SK-N-MC (cell line): ENCODE measurements at regions not wholly inside any gene's neighbourhood (a gene's known extent, or its start where the extent isn't known, plus 50 kb on each side); places are given as distances from the start of the nearest gene placed in this dataset.

Experiments used
- DNase-seq: peaks from one replicate; pipeline ENCODE4 v3.0.0-alpha.2; 2011; ENCODE audit warnings: low read depth, low spot score
- H3K27ac ChIP-seq: fragments of 200-600 bp; sonication (generic); 2 replicates; pipeline ENCODE4 v1.5.1; 2016; ENCODE audit warnings: mixed run types
- H3K36me3 ChIP-seq: fragments of 200-600 bp; sonication (generic); 2 replicates; pipeline ENCODE4 v1.6.1; 2017; ENCODE audit warnings: antibody characterized with exemption, low read length, mixed read lengths; ENCODE audit not compliant: insufficient read depth
- H3K4me3 ChIP-seq: fragments of 200-600 bp; sonication (generic); 2 replicates; pipeline ENCODE4 v1.5.1; 2016
- H3K9ac ChIP-seq: fragments of 200-600 bp; sonication (generic); 2 replicates; pipeline ENCODE4 v1.8.0; 2017; ENCODE audit warnings: mixed run types, mixed read lengths; ENCODE audit not compliant: insufficient read length
- H3K9me3 ChIP-seq: fragments of 200-600 bp; sonication (generic); 2 replicates; pipeline ENCODE4 v1.6.1; 2017; ENCODE audit warnings: low read depth, mild to moderate bottlenecking, antibody characterized with exemption, low read length, moderate library complexity, mixed read lengths
- EZH2 ChIP-seq: fragments of 200-600 bp; sonication (generic); IDR thresholded peaks from one replicate; pipeline ENCODE4 v1.6.1; 2017; ENCODE audit warnings: antibody characterized with exemption
- FOXP2 ChIP-seq: optimal IDR thresholded peaks from 2 replicates; pipeline ENCODE3; 2011; ENCODE audit warnings: mild to moderate bottlenecking, moderate library complexity; ENCODE audit not compliant: insufficient read depth; ENCODE audit errors: extremely low read length, control extremely low read depth
- POLR2AphosphoS5 ChIP-seq: IDR thresholded peaks from 2 replicates; pipeline ENCODE4 v1.6.1; 2012; ENCODE audit warnings: mild to moderate bottlenecking, low read depth, low read length, borderline replicate concordance

DNA sequence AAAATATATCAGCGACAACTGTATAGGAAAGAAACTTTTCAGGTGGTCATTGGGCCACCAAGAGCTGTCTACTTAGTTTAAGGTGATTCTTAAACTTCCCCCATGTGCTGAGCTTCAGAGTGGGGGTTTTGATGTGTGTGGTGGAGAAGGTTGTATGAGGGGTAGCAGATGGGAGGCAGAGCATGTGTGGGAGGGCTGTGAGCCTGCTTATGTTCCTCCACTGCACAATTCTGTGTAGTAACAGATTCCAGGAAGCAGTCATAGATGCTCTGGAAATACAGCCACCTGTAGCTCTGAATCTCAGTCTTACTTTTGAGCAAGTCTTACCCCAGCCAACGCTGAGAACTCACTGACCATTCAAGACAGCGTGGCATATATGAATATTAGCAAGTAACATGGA lies 95.3 kb upstream of the SPATA13 start:
- no peak for DNase-seq
- no peak overlapping the region for H3K27ac ChIP-seq
- TF ChIP-seq POLR2AphosphoS5 (no peak), EZH2 (no peak)
- H3K4me3 ChIP-seq = no peak overlapping the region
- no peaks in the 10 kb centered on the region for H3K36me3 ChIP-seq
- no peak overlapping the region for H3K9ac ChIP-seq
- H3K9me3 ChIP-seq = no peaks in the 10 kb centered on the region

DNA sequence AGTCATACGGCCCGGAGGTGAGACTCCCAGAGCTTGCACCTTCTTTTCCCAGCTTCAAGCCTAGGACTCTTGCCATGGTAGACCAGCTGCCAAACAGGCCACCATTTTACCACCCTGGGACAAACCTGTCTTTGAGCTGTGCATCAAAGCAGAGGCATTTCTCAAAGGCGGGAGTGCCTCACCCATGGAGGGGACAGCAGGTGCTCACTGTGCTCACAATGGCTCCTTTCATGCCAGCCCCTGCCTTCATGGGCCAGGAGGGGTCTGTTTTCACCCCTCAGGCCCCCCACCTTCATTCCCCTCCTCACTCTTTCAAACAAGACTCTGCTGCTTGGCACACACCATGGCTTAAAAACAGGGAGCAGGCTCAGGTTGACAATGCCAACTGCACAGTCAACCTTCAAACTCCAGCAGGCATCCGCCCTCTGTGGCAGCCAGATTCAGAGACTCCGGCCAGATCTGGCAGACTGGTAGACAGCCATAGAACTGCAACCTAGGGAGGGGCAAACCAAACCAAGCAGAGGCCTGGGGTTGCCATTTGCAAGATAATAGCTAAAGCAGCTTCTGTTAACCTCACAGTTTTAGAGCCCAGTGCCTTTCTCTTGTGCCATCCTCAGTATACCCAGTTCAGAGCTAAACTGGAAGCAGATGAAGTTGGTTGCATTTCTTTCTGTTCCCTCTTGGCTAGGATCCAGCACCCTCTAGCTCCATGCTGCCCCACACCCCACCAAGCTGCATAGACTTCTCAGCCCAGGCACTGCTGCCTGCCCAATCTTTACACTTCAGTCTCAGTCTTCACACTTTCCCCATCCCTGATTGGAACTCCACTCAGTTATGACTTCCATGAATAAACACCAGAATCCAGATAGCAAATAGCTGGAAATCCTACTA lies 93.9 kb upstream of the SPATA13 start:
- Histone ChIP-seq H3K4me3 (no peak overlapping the region), H3K9me3 (no peaks in the 10 kb centered on the region), H3K27ac (no peak overlapping the region), H3K9ac (no peak overlapping the region), H3K36me3 (no peaks in the 10 kb centered on the region)
- TF ChIP-seq EZH2 (no peak), FOXP2 (no peak), POLR2AphosphoS5 (no peak)
- no peak for DNase-seq

DNA sequence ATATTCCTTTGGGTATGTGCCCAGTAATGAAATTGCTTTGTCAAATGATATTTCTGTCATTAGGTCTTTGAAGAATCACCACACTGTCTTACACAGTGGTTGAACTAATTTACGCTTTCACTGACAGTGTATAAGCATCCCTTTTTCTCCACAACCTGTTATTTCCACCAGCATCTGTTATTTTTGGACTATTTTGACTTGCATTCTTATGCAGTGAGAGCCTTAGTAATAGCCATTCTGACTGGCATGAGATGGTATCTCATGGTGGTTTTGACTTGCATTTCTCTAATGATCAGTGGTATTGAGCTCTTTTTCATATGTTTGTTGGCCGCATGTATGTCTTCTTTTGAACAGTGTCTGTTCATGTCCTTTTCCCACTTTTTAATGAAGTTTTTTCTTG lies 92.0 kb upstream of the SPATA13 start:
- no peak overlapping the region for H3K9ac ChIP-seq
- H3K36me3 ChIP-seq = no peaks in the 10 kb centered on the region
- TF ChIP-seq POLR2AphosphoS5 = no peak
- no peak for TF ChIP-seq EZH2
- TF ChIP-seq FOXP2 = no peak
- H3K27ac ChIP-seq = no peak overlapping the region
- no peak for DNase-seq
- no peaks in the 10 kb centered on the region for H3K9me3 ChIP-seq
- no peak overlapping the region for H3K4me3 ChIP-seq

DNA sequence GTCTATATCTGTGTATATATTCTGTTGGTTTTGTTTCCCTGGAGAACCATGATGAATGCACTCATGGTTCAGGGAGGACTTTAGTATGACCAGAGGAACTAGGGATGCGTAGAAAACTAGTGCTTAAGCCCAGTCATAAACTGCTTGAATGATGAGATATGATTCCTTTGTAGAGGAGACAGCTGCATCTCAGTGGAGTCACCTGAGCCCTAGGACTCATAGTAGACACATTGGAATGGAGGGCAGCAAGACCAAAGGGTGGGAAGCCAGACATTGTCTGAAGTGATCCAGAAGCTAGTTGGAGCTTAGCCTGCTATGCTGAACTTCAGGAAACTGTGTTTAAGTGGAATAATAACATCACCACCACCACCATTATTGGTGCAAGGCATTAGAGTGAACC lies 89.5 kb upstream of the SPATA13 start:
- Histone ChIP-seq H3K27ac (peak overlapping the region; percentile 82), H3K9ac (no peak overlapping the region), H3K9me3 (no peaks in the 10 kb centered on the region), H3K36me3 (no peaks in the 10 kb centered on the region), H3K4me3 (no peak overlapping the region; the same call in 1 of the 2 replicates)
- DNase-seq = no peak
- TF ChIP-seq EZH2 = no peak
- no peak for TF ChIP-seq POLR2AphosphoS5
- no peak for TF ChIP-seq FOXP2

DNA sequence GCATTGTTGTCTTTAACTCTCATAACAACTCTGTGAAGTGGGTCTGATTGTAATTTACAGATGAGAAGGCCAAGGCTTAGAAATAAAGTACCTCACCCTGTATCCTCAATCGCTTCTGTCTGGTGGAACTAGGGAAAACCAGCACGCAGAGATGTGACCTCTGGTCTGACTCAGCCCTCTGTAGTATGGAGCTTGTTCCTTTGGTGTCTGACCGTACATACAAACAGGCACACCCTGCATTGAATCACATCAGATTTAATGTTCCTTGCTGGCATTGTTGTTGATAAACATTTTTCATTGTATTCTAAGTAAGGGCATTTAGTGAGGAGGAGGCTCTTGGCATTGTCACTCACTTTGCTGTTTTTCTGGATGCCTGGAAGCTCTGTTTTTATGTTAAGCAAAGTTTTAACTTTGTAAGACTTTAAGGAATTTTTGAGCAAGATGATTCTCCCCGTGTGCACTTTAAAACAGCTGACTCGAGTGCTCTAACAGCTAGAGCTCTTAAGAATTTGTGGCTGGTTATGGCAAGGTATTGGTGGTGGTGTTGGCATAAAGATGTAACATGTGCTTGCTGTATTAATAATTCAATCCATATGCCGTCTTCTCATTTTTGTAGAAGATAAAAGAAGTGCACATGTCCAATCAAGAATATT lies 89.0 kb upstream of the SPATA13 start:
- H3K9ac ChIP-seq = no peak overlapping the region
- H3K4me3 ChIP-seq = peak overlapping the region; percentile 41
- peak; percentile 30 for DNase-seq
- H3K36me3 ChIP-seq = no peaks in the 10 kb centered on the region
- peak overlapping the region; percentile 82 for H3K27ac ChIP-seq
- H3K9me3 ChIP-seq = no peaks in the 10 kb centered on the region
- TF ChIP-seq EZH2 (no peak), FOXP2 (no peak), POLR2AphosphoS5 (no peak)

DNA sequence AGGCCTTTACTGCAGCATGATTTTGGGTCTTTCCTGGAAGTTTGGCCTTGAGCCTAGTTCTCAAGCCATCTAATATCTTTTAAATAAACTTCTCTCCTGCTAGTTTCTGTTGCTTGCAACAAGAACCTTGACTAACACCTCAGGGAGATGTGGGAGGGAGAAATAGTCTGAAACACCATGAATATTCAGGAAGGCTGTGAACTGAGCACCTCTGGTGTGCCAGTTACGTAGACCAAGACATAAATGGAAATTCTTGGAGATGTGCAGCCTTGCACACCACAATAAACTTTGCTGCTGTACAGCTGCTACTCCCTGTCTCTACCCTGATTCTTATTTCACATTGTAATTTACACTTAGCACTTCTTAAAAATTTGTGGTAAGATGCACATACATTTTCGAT lies 86.9 kb upstream of the SPATA13 start:
- Histone ChIP-seq H3K4me3 (no peak overlapping the region), H3K27ac (no peak overlapping the region), H3K9me3 (no peaks in the 10 kb centered on the region), H3K9ac (no peak overlapping the region), H3K36me3 (no peaks in the 10 kb centered on the region)
- no peak for DNase-seq
- TF ChIP-seq POLR2AphosphoS5 (no peak), FOXP2 (no peak), EZH2 (no peak)

DNA sequence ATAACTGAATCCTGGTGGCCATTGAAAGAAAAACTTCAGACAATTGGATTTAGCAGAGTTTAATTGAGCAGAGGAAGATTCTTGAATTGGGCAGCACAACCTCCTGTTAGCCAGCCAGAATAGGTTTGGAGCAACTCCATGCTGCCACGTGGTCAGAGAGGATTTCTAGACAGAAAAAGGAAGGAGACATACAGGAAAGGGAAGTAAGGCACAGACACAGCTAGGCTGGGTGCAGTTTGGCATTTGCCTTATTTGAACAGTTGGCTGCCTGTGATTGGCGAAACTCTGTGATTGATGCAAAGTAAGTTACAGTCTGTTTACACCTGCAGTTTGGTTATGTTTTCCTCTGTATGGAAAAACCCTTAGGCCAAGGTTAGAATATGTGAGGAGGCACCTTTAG lies 85.8 kb upstream of the SPATA13 start:
- Histone ChIP-seq H3K9ac (no peak overlapping the region), H3K27ac (no peak overlapping the region), H3K9me3 (no peaks in the 10 kb centered on the region), H3K36me3 (no peaks in the 10 kb centered on the region), H3K4me3 (no peak overlapping the region)
- no peak for TF ChIP-seq FOXP2
- TF ChIP-seq POLR2AphosphoS5 = no peak
- TF ChIP-seq EZH2 = no peak
- no peak for DNase-seq

DNA sequence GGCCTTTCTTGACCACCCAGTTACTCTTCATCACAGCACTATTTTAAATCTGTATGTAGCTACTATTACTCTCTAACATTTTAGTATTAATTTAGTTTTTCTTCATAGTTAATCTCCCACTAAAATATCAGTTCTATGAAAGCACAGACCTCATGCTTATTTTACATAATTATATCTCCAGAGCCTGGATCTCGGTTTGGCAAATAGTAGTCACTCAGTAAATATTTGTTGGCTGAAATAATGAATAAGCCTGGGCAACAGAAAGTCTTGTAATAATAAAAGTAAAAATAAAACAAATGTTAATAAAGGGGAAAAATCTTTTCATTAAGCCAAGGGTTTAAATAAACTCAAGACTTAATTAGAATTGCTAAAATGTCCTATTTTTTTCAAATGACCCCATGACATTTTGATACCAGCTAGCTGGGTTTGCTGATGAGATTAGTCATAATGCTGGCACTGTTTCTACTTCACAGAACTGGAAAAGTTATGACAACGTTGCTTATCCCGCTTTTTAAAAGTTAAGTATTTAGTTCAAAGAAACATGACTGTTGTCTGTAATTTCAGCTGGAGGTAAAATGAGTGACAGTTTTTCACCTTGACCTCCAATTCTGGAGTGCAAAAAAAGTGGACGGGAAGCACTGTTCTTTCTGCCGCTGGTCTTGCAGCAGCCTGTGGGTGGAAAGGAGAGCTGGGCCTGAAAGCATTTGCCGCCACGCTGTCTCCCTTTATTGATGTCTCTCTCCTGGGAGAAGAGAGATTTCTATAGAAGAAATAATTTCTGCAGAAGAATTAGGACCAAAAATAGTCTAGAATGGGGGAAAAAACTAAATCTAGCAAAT lies 85.2 kb upstream of the SPATA13 start:
- Histone ChIP-seq H3K27ac (no peak overlapping the region), H3K36me3 (no peaks in the 10 kb centered on the region), H3K9ac (no peak overlapping the region), H3K4me3 (no peak overlapping the region), H3K9me3 (no peaks in the 10 kb centered on the region)
- TF ChIP-seq EZH2 (no peak), POLR2AphosphoS5 (no peak), FOXP2 (no peak)
- no peak for DNase-seq

DNA sequence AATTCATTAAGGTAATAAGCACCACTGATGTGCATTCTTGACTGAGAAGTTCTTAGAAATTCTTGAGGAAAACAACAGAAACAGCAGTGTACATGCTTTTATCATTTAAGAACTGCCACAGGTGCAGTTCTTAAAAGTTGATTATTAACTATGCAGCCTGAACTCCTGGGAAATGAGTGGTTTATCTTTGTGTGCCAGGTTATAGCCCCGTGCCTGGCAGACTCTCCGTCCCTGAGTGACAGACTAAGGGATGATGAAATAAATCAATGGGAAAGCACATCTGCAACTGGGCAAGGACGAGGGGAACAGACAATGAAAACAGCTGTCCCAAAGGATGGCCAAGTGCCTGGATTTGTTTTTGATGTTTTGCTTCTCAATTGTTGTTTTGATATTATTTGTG lies 84.4 kb upstream of the SPATA13 start:
- H3K4me3 ChIP-seq = no peak overlapping the region
- H3K36me3 ChIP-seq = no peaks in the 10 kb centered on the region
- no peak overlapping the region for H3K9ac ChIP-seq
- no peaks in the 10 kb centered on the region for H3K9me3 ChIP-seq
- TF ChIP-seq FOXP2 (no peak), EZH2 (no peak), POLR2AphosphoS5 (no peak)
- no peak overlapping the region for H3K27ac ChIP-seq
- DNase-seq = no peak
